NCI-H187 treated with DMSO at 0.1 percent for 48 hours (cell line): ENCODE measurements at regions not wholly inside any gene's neighbourhood (a gene's known extent, or its start where the extent isn't known, plus 50 kb on each side); places are given as distances from the start of the nearest gene placed in this dataset.

Source experiments
- DNase-seq: peaks from one replicate; lab custom pipeline; 2025; lab: John Stamatoyannopoulos, UW

DNA sequence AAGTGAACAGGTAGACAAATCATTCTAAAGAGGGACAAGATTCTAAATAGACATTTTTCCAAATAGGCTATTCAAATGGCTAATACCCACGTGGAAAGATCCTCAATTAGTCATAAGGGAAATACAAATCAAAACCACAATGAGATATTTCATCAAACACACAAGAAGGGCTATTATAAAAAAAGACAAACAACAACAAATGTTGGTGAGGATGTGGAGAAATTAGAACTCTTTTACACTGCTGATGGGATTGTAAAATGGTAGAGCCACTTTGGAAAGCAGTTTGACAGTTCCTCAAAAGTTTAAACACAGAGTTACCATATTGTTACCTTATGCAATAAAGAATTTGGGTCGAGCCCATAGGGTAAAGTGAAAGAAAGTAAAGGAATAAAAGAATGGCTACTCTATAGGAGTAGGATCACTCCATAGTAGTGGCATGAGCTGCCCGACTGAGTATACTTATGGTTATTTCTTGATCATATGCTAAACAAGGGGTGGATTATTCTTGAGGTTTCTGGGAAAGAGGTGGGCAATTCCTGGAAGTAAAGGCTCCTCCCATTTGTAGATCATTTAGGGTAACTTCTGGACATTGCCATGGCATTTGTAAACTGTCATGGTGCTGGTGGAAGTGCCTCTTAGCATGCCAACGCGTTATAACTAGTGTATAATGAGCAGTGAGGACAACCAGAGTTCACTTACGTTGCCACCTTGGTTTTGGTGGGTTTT is 58.9 kb upstream of the FAM9C start:
- DNase-seq = no peak

DNA sequence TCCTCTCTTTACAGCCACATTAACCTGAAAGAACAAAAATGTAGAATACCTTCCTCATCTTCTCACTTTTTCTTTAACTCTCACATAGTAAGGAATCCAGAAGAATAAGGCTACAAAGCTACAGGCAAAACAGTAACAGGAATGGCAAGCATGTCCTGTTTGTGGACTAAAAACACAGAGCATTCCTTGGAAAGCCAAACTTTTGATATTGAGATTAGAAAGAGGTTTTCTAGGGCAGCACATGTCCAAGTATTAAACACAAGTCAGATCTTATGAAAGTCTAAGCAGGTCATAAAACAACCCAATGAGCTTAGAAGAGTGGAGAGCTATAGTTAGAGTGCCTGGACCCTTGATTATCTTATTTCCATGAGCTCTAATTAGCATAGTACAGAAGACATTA is 58.2 kb upstream of the FAM9C start:
- no peak for DNase-seq

DNA sequence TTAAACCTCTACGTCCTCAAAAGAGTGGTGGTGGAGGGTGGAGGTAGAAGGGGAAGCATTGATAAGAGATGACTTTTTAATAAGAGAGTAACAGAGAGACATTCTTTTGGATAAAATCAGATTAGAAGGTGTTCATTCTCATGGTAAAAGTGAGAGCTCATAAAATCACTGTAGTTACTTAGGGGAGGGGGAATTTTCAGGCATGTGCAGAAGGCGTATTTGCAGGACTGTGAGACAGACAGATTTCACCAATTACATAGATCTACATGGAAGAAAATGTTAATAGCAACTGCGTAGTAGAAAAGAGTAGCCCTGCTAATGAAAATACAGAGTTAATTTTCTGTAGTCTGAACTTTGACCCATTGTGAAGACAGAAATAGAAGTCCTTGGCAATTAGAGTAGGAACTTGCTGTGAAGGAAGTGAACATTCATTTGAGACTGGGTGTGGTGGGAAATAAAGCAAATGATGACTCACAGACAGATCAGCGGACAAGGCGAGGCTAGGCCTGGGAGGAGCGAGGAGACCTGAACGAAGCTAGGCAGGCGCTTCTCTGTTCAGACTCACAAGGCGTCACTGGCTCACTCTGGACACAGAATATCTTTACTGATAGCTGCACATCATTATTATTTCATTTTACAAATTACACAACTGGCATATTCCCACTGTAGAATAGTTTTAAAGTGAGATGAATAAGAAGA is 57.2 kb upstream of the FAM9C start:
- no peak for DNase-seq

DNA sequence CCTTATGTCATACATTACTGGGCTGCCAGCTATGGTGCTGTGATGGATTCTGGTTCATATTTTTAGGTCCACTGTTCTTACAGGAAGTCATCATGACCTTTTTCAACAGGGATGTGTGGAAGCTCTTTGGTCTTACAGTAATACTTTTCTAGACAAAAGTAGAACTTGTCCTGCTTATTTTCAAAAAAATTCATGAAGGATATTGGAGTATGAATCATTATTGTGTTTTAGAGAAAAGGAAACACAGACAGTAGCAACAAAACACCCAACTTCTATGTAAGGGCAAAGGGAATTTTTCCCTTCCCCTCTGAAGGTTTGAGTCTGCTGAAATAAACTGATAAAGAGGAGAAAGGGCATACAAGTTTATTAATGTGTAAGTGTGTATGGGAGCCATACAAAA is 54.7 kb upstream of the FAM9C start:
- DNase-seq = no peak

DNA sequence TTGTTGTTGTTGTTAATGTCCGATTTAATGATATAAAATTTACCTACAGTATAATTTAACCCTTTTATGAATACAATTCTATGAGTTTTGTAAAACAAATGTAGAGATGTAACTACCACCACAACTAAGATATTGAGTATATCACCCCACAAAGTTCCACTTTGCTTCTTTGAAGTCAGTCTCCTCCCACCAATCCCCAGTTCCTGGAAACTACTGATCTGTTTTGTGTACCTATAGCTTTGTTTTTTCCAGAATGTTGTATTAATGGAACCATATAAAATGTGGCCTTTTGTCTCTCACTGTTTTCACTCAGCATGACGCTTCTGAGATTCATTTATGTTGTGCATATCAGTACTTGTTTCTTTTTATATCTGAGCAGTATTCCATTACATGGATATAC is 52.3 kb upstream of the FAM9C start:
- DNase-seq = no peak

DNA sequence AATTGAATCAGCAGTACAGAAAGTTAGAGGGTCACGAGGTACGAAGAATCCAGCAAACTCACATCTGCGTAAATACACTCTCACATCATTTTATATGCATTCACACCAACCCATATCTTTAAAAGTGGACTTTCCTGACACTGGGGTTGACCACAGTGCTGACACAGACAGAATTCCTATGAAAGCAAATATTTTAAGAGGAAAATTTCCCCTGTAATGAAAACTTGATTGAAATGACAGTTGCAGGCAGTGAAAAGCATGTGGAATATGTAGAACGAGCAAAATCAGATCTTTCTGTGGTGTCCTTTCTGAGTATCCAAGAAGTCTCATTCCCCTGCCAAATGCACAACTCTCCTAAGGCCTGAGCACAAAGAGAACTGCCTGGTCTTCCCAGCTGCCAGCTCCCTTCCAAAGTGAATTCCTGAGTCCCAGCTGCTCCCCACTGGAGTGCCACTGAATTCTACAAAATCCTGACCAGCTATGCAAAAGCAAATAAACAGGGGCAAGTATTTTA is 50.5 kb upstream of the FAM9C start:
- DNase-seq = no peak

DNA sequence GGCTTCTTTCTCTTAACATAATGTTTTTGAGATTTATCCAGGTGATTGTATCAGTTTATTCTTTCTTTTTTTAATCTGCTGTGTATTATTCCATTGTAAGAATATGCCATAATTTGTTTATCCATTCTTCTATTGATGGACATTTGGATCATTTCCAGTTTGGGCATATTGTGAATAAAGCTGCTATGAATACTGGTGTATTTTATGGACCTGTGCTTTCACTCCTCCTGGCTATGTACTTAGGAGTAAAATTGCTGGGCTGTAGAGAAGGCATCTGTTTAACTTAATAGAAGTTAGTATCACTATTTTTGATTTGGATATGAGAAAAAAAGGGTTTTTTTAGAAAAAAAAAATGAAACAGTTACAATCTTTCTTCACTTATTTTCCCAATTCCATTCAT is 50.0 kb upstream of the FAM9C start:
- no peak for DNase-seq
